ENCODE measurements at regions not wholly inside any gene's neighbourhood (a gene's known extent, or its start where the extent isn't known, plus 50 kb on each side); places are given as distances from the start of the nearest gene placed in this dataset.
A peak's percentile ranks its signal among the peaks of the same experiment; 100 is the strongest.
"Not testable (repeated sequence)": the region's sequence is repeated elsewhere in the genome, so short reads cannot be mapped to it uniquely, and the experiment has no call there.

GRCh38 chr11:69887330-69887729 lies 68.1 kb upstream of the FGF3 start:
- no peak for DNase-seq

GRCh38 chr11:69887841-69888427 lies 68.7 kb upstream of the FGF3 start:
- no peak for DNase-seq

- DNase-seq = peak; percentile 81
Observed at GRCh38 chr11:69888483-69889181, 69.4 kb upstream of the FGF3 start.

- DNase-seq = no peak
Observed at GRCh38 chr11:69889400-69890318, 70.4 kb upstream of the FGF3 start.

GRCh38 chr11:69890476-69890875 lies 71.3 kb upstream of the FGF3 start:
- no peak for DNase-seq

- peak; percentile 8 for DNase-seq
Observed at GRCh38 chr11:69891421-69892236, 72.4 kb upstream of the FGF3 start.

GRCh38 chr11:69892237-69892985 lies 73.2 kb upstream of the FGF3 start:
- peak; percentile 21 for DNase-seq

GRCh38 chr11:69892986-69893555 lies 73.9 kb upstream of the FGF3 start:
- no peak for DNase-seq

GRCh38 chr11:69893631-69894030 lies 74.4 kb upstream of the FGF3 start:
- DNase-seq = no peak

- DNase-seq = no peak
Observed at GRCh38 chr11:69894181-69894611, 75.0 kb upstream of the FGF3 start.

- DNase-seq = no peak
Observed at GRCh38 chr11:69894648-69895047, 75.4 kb upstream of the FGF3 start.

- DNase-seq = no peak
Observed at GRCh38 chr11:69896250-69896649, 77.0 kb upstream of the FGF3 start.

- no peak for DNase-seq
Observed at GRCh38 chr11:69898123-69898522, 78.9 kb upstream of the FGF3 start.

- peak; percentile 75 for DNase-seq
Observed at GRCh38 chr11:69899957-69900821, 81.0 kb upstream of the FGF3 start.

- DNase-seq = not testable (repeated sequence)
Observed at GRCh38 chr11:69900822-69901302, 81.6 kb upstream of the FGF3 start.

- no peak for DNase-seq
Observed at GRCh38 chr11:69902337-69902736, 83.1 kb upstream of the FGF3 start.

GRCh38 chr11:69903211-69903610 lies 84.0 kb upstream of the FGF3 start:
- no peak for DNase-seq

GRCh38 chr11:69904161-69904973 lies 85.2 kb upstream of the FGF3 start:
- DNase-seq = no peak

- no peak for DNase-seq
Observed at GRCh38 chr11:69904974-69905535, 85.8 kb upstream of the FGF3 start.

Measured in dermis blood vessel endothelial cell (primary cell).